ENCODE measurements at regions not wholly inside any gene's neighbourhood (a gene's known extent, or its start where the extent isn't known, plus 50 kb on each side); places are given as distances from the start of the nearest gene placed in this dataset.
A peak's percentile ranks its signal among the peaks of the same experiment; 100 is the strongest.

- no peak for TF ChIP-seq POLR2AphosphoS5 (IDR thresholded peaks at IDR 0.05; ENCODE audit: low read depth, low read length)
- peak in 1 of 2 experiments; percentile 66; a peak in 1 of 4 replicates for TF ChIP-seq REST (IDR thresholded peaks at IDR 0.05; ENCODE audit: insufficient read depth in 1 of 2, low read depth in 2 of 2, low read length in 2 of 2)
- TF ChIP-seq TAF1 (IDR thresholded peaks at IDR 0.05; ENCODE audit: borderline replicate concordance, insufficient read depth, low read length): no peak
- TF ChIP-seq SIN3A (IDR thresholded peaks at IDR 0.05; ENCODE audit: borderline replicate concordance, insufficient read depth, low read length): no peak
Observed at GRCh38 chr1:29875557-29876028, 639.3 kb downstream of the PTPRU start.

Measured in PFSK-1 (cell line).